ENCODE measurements at regions not wholly inside any gene's neighbourhood (a gene's known extent, or its start where the extent isn't known, plus 50 kb on each side); places are given as distances from the start of the nearest gene placed in this dataset.

DNA sequence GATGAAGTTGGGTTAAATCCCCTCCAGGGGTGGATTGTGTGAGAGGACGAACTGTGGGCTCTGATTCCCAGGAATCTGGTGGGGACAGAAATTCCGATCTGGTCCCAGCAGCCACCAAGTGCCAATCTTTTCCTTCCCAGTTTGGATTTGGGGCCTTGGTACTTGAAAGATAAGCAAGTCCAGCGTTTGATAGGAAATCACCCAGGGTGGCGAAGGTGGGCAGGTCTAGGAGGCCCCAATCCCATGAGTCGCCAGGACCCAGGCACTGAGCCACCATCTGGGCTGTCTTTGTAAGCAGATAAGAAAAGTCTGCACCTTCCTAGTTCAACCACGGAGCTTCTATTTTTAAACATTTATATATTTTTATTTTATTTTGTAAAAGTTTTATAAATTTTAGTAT lies 122.6 kb upstream of the LSM8 start:
- Histone ChIP-seq H2AFZ (ENCODE audit: low read length) (no peak overlapping the region), H3K9ac (ENCODE audit: low read length) (no peak overlapping the region), H3K27ac (ENCODE audit: low read length) (no peak overlapping the region), H3K4me2 (ENCODE audit: low read depth, low read length) (no peak overlapping the region), H3K4me1 (ENCODE audit: low read length) (no peaks in the 10 kb centered on the region; the same call in 1 of the 2 replicates), H4K20me1 (ENCODE audit: insufficient read depth, low read length) (no peaks in the 10 kb centered on the region), H3K27me3 (replicated peaks; ENCODE audit: insufficient read depth, low read length) (no peaks in the 10 kb centered on the region), H3F3A (ENCODE audit: insufficient read depth, low read length) (no peaks in the 10 kb centered on the region), H3K9me2 (replicated peaks; ENCODE audit: insufficient read depth, low read length) (no peaks in the 10 kb centered on the region), H3K36me3 (replicated peaks; ENCODE audit: insufficient read depth, low read length) (no peaks in the 10 kb centered on the region), H3K9me3 (replicated peaks; ENCODE audit: insufficient read depth, low read length) (no peaks in the 10 kb centered on the region), H3K79me2 (ENCODE audit: low read length) (no peaks in the 10 kb centered on the region), H3K4me3 (ENCODE audit: low read length) (no peak overlapping the region)
- TF ChIP-seq, protein P1, sequence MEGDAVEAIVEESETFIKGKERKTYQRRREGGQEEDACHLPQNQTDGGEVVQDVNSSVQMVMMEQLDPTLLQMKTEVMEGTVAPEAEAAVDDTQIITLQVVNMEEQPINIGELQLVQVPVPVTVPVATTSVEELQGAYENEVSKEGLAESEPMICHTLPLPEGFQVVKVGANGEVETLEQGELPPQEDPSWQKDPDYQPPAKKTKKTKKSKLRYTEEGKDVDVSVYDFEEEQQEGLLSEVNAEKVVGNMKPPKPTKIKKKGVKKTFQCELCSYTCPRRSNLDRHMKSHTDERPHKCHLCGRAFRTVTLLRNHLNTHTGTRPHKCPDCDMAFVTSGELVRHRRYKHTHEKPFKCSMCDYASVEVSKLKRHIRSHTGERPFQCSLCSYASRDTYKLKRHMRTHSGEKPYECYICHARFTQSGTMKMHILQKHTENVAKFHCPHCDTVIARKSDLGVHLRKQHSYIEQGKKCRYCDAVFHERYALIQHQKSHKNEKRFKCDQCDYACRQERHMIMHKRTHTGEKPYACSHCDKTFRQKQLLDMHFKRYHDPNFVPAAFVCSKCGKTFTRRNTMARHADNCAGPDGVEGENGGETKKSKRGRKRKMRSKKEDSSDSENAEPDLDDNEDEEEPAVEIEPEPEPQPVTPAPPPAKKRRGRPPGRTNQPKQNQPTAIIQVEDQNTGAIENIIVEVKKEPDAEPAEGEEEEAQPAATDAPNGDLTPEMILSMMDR (IDR thresholded peaks at IDR 0.05; ENCODE audit: low read length): no peak
- TF ChIP-seq EZH2phosphoT487 (IDR thresholded peaks at IDR 0.05; ENCODE audit: low read length) (no peak), EZH2 (optimal IDR thresholded peaks at IDR 0.05; ENCODE audit: low read depth, low read length) (no peak)
- no peak for DNase-seq

DNA sequence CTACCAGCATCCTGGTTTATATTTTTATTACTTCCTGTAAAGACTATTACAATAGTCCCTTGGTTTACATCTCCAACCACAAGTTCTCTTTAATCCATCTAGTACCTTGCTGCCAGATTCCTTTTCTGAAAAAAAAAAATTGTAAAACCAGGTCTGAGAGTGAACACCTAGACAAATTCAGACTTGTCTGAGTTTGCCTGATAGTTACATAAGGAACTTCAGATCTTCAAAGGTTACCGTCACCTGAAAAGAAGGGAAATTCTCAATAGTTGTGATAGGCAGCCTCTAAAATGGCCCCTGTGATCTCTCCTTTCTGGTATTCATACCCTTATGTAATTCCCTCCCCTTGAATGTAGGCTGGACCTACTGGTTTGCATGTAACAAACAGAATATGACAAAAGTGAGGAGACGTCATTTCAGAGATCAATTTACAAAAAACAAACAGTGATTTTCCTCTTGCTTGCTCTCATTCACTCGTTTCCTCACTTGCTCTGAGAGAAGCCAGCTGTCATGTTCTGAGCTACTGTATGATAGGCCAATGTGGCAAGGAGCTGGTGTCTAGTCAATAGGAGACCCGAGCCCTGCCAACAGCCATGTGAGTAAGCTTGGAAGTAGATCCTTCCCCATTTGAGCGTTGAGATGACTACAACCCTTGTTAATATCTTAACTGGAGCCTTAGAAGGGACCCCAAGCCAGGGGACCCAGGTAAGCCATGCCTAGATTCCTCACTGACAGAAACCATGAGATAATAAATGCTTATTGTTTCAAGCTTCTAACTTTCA lies 110.9 kb upstream of the LSM8 start:
- no peak overlapping the region for H3K27ac ChIP-seq (ENCODE audit: low read length)
- no peaks in the 10 kb centered on the region for H3K79me2 ChIP-seq (ENCODE audit: low read length)
- DNase-seq: no peak
- no peak overlapping the region for H3K4me2 ChIP-seq (ENCODE audit: low read depth, low read length)
- TF ChIP-seq EZH2 (optimal IDR thresholded peaks at IDR 0.05; ENCODE audit: low read depth, low read length) (no peak), EZH2phosphoT487 (IDR thresholded peaks at IDR 0.05; ENCODE audit: low read length) (no peak)
- TF ChIP-seq, protein P1 (IDR thresholded peaks at IDR 0.05; ENCODE audit: low read length): no peak
- no peaks in the 10 kb centered on the region for H3K9me2 ChIP-seq (replicated peaks; ENCODE audit: insufficient read depth, low read length)
- H3K36me3 ChIP-seq (replicated peaks; ENCODE audit: insufficient read depth, low read length): no peaks in the 10 kb centered on the region
- H3K9me3 ChIP-seq (replicated peaks; ENCODE audit: insufficient read depth, low read length): no peaks in the 10 kb centered on the region
- H3K4me3 ChIP-seq (ENCODE audit: low read length): no peak overlapping the region
- H2AFZ ChIP-seq (ENCODE audit: low read length): no peak overlapping the region
- H3K9ac ChIP-seq (ENCODE audit: low read length): no peak overlapping the region
- no peaks in the 10 kb centered on the region for H4K20me1 ChIP-seq (ENCODE audit: insufficient read depth, low read length)
- no peaks in the 10 kb centered on the region for H3K27me3 ChIP-seq (replicated peaks; ENCODE audit: insufficient read depth, low read length)
- no peaks in the 10 kb centered on the region for H3K4me1 ChIP-seq (ENCODE audit: low read length)
- no peaks in the 10 kb centered on the region for H3F3A ChIP-seq (ENCODE audit: insufficient read depth, low read length)

GRCh38 chr7:118075936-118076335 lies 108.0 kb upstream of the LSM8 start:
- H3K9me3 ChIP-seq (replicated peaks; ENCODE audit: insufficient read depth, low read length): no peaks in the 10 kb centered on the region
- H4K20me1 ChIP-seq (ENCODE audit: insufficient read depth, low read length): no peaks in the 10 kb centered on the region
- no peaks in the 10 kb centered on the region for H3K36me3 ChIP-seq (replicated peaks; ENCODE audit: insufficient read depth, low read length)
- H3K4me2 ChIP-seq (ENCODE audit: low read depth, low read length): no peak overlapping the region
- no peaks in the 10 kb centered on the region for H3K27me3 ChIP-seq (replicated peaks; ENCODE audit: insufficient read depth, low read length)
- H3K79me2 ChIP-seq (ENCODE audit: low read length): no peaks in the 10 kb centered on the region
- H3K4me3 ChIP-seq (ENCODE audit: low read length): no peak overlapping the region
- H3F3A ChIP-seq (ENCODE audit: insufficient read depth, low read length): no peaks in the 10 kb centered on the region
- no peaks in the 10 kb centered on the region for H3K9me2 ChIP-seq (replicated peaks; ENCODE audit: insufficient read depth, low read length)
- no peak overlapping the region for H3K9ac ChIP-seq (ENCODE audit: low read length)
- H3K4me1 ChIP-seq (ENCODE audit: low read length): no peaks in the 10 kb centered on the region
- no peak overlapping the region for H3K27ac ChIP-seq (ENCODE audit: low read length)
- no peak overlapping the region for H2AFZ ChIP-seq (ENCODE audit: low read length)
- TF ChIP-seq, protein P1 (IDR thresholded peaks at IDR 0.05; ENCODE audit: low read length): no peak
- TF ChIP-seq EZH2 (optimal IDR thresholded peaks at IDR 0.05; ENCODE audit: low read depth, low read length): no peak
- no peak for TF ChIP-seq EZH2phosphoT487 (IDR thresholded peaks at IDR 0.05; ENCODE audit: low read length)
- DNase-seq: no peak

Data from MM.1S (cell line).